Fibroblast of the aortic adventitia (primary cell): ENCODE measurements at regions not wholly inside any gene's neighbourhood (a gene's known extent, or its start where the extent isn't known, plus 50 kb on each side); places are given as distances from the start of the nearest gene placed in this dataset.
A peak's percentile ranks its signal among the peaks of the same experiment; 100 is the strongest.

Experiments
- DNase-seq: peaks from one replicate; pipeline ENCODE4 v3.0.0-alpha.2; 2010; ENCODE audit warnings: low read depth
- H3K4me3 ChIP-seq: 2 replicates; pipeline ENCODE4 v1.5.1; 2011; ENCODE audit warnings: low read depth, mild to moderate bottlenecking, control low read depth, low read length, moderate library complexity
- TF ChIP-seq, protein P1 (sequence below): IDR thresholded peaks from 2 replicates; pipeline ENCODE4 v1.5.1; 2011; ENCODE audit warnings: mild to moderate bottlenecking, low read length, control low read depth, inconsistent platforms; ENCODE audit not compliant: insufficient read depth

DNA sequence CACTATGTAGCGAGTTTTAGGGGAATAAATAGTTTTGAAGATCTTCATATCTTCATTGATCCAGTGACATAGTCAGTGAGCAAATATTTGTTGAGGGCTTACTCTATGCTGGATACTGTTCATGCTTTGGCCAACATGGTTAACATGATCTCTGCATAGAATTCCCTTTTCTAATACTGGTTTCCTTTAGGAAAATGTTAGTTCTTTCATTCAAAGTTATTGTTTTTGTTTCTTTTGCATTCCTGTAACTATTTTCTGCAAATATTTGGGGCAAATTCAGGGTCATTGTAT, 226.5 kb downstream of the C12orf50 start:
- TF ChIP-seq, protein P1, sequence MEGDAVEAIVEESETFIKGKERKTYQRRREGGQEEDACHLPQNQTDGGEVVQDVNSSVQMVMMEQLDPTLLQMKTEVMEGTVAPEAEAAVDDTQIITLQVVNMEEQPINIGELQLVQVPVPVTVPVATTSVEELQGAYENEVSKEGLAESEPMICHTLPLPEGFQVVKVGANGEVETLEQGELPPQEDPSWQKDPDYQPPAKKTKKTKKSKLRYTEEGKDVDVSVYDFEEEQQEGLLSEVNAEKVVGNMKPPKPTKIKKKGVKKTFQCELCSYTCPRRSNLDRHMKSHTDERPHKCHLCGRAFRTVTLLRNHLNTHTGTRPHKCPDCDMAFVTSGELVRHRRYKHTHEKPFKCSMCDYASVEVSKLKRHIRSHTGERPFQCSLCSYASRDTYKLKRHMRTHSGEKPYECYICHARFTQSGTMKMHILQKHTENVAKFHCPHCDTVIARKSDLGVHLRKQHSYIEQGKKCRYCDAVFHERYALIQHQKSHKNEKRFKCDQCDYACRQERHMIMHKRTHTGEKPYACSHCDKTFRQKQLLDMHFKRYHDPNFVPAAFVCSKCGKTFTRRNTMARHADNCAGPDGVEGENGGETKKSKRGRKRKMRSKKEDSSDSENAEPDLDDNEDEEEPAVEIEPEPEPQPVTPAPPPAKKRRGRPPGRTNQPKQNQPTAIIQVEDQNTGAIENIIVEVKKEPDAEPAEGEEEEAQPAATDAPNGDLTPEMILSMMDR: no peak
- H3K4me3 ChIP-seq: no peak overlapping the region
- DNase-seq: no peak

DNA sequence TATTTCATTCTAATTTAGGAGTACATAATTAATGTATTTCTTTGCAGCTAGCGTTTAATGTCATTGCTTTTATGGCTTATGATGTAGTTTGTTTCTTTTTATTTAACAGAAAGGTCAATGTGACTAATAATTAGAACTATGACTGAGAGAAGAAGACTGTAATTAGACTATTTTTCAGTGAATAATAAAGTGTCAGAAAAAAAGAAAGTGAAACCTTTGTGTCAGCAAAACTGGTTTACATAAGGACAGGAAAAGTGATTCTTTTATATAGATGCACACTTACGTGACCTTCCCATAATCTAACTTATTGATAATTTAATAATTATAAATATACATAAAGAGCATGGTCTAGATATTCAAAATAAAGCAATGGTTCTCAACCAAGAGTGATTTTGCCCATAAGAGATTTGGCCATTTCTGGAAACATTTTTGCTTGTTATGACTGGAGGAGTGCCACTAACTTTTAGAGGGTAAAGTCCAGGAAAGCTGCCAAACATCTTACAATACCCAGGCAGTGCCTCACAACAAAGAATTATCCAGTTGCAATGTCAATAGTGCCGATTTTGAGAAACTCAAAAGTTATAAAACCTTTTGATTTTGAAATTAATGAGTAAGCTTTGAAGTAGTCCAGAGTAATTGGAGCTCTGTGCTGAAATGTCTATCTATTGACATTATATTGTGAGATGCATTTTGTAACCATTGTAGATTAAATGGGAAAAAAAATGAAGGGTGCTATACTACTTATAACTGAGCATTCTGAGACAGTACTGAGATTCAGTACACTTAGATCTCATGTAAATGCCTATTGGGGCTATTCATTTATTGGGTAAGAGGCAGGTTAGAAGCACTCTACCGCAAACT, 227.1 kb downstream of the C12orf50 start:
- TF ChIP-seq, protein P1: no peak
- no peak overlapping the region for H3K4me3 ChIP-seq
- DNase-seq: peak; percentile 59

DNA sequence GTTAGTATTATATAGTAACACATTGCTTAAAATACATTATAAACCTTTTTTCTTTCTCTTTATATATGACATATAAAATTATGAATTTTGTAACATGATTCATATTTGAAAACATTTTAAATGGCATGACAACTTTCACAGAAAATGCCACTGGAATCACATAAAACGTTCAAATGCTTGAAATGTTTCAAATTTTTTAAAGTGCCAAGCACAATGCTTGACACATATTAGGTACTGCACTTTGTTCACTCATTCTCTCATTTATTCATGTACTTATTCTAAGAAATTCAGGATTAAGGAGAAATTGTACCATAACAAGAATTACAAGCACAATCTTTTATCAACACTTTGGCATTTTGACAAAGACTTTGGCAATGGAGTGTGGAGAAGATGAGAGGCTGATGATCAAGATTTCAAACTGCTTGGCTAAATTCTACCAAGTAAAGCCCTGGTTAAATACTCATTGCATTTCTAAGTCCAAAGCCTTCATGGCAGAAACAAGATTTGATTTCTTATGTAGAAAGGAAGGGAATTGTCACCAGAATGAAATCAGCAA, 232.2 kb downstream of the C12orf50 start:
- H3K4me3 ChIP-seq: no peak overlapping the region
- DNase-seq: peak; percentile 45
- TF ChIP-seq, protein P1: no peak

DNA sequence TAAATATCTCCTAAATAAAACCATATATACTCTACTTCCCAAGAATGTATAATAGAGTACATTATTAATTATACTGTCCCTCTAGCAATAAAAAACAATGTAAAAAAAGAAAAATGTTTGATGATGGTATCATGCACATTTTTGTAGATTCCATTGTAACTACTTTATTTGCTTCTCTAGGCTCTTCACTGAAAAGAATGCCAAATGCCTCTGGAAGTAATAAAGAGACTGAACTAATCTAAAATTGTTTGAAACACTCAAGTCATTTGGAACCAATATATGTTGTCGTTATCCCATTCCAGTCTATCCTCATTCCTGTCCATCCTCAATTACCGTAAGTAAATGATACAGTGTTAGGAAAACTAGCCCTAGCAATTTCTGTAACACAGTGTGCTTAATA, 233.6 kb downstream of the C12orf50 start:
- TF ChIP-seq, protein P1: no peak
- H3K4me3 ChIP-seq: no peak overlapping the region
- no peak for DNase-seq

DNA sequence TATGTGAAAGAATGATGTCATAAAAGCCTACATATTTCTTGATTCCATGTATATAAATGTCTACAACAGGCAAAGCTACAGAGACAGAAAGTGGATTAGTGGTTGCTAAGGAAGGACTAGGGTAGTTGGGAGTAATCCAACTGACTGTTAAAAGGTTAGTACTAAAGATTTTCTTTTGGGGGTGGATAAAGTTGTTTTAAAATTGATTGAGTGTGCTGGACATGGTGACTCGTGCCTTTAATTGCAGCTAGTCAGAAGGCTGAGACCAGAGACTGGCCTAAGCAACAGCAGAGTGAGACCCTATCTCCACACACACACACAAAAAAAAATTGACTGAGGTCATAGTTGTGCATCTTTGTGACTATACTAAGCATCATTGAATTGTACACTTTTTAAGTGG, 234.3 kb downstream of the C12orf50 start:
- TF ChIP-seq, protein P1: no peak
- no peak for DNase-seq
- H3K4me3 ChIP-seq: no peak overlapping the region

DNA sequence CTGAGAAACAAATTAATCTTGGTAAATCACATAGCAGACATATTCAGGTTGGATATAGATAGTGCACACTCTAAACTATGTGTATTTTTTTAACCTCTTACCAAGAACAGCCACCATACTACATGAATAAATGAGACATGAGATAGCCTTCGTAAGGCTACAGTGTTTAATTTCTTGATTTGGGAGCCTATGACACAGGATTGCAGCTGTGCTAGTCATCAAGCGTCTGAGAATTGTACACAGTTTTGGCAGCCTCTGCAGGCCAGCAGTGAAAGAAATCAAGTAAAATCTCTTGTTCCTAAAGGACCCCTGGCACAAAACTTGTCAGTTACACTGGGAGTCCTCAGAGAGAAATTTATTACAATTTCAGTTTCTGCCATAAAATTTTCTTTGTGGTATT, 236.1 kb downstream of the C12orf50 start:
- H3K4me3 ChIP-seq: no peak overlapping the region
- peak; percentile 56 for DNase-seq

More for the DNA sequence above, 236.1 kb downstream of the C12orf50 start:
- TF ChIP-seq, protein P1: no peak
